ENCODE measurements at regions not wholly inside any gene's neighbourhood (a gene's known extent, or its start where the extent isn't known, plus 50 kb on each side); places are given as distances from the start of the nearest gene placed in this dataset.
"Not testable (repeated sequence)": the region's sequence is repeated elsewhere in the genome, so short reads cannot be mapped to it uniquely, and the experiment has no call there.

DNA sequence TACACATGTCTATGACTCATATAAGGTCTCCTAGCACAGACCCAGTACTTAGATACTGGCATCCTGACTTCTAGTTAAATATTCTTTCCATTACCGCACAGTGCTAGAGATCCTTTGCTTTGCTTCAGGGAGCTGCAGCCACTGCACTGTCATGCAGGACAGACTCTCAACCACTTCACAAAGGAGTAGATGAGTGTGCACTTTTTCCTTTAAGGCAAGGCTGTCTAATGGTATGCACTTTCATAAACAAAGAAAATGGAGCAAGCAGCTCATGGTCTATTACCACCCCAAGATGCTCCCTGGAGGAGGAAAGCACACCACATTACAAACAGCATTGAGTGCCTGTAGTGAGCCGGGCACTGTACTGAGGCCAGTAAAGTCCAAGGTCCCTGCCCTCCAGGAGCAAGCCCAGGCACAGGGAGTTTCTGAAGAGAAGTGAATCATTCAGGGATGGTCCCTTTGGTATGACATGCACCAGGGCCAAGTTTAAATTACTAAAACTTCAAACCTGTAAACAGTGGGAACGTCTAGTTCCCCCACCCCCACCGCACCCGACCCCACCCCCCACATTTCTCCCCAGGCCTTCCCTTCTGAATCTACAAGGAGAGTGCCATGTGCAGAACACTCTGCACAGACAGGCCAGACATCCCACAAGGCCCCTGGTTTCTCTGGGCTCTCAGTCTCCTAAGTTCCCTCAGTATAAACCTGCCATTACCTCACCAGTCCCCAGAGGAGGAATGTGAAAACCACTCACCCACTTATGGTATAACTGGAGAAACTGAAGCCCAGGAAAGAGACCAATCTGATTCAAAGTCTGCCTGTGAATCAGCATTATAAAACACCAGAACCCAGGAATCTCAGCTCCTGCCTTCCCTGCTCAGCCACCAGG lies 107.8 kb upstream of the BCL6 start:
- no peak for DNase-seq (ENCODE audit: low spot score)

DNA sequence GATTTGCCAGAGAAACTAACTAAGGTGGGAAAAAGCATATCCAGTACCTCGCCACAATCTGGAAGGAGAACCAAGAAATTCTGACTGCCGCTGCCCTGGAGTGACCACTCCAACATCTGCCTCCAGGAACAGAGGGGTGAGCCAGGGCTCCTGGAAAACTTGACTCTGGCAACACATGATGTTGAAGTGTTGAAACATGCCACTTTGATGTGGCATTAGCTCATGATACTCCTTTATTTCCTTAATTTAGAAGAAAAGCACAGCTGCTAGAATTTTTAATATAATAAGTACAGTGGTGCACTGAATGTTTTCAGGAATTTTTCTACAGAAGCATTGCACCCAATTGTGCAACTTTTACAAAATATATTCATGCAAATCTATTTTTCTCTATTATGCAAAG lies 109.9 kb upstream of the BCL6 start:
- DNase-seq (ENCODE audit: low spot score), result no peak

DNA sequence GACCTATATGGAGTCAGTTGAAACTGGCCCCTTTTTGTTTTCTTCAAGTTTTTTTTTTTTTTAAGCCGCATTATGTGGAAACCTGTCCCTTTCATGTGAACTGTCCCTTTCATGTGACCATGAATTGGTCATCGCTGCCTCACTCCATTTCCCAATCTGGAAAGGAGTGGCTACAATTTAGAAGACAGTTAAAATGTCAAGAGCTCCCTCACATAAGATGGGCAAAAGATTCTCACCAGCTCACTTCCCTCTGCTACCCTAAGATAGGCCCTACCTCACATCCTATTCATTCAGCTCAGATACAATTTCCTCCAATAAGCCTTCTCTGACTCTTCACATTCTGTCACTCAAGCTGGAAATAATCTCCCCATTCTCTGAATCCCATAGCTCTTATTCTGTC lies 111.3 kb upstream of the BCL6 start:
- no peak for DNase-seq (ENCODE audit: low spot score)

DNA sequence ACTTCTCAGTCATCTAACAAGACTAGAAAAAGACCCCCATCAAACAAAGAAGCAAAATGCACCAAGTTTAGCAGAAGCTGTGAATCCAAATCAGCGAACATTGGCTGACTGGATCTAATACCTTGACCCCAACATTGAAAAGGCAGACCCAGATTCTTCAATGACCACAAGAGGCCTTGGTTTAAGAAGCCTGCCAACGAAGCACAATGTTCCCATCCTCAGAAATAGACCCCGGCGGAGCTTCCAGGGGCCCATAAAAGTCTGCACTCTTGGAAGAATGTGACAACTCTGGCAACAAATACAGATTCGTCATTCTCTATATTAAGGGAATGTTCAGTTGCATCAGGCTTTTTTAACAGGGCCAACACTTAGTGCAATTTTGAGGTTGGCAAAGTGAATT lies 112.8 kb upstream of the BCL6 start:
- DNase-seq (ENCODE audit: low spot score), result no peak

DNA sequence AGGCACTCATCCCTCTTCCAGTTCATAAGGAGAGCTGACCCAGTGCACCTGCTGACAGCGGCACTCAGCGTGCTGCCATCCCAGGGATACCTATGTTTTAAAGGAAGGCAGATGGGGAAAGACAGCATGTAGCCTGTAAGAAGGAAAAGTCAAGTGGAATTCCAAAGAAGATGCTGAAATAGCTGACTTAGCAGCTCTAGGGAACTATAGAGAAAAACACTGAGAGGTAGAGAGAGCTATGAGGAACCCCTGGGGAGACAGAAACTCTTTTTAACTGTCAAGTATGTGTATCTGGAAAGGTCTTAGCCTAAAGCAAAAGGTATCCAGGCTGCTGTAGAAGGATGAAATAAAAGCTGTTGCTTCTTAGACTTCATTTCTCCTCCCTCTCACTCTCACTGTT lies 113.4 kb upstream of the BCL6 start:
- no peak for DNase-seq (ENCODE audit: low spot score)

DNA sequence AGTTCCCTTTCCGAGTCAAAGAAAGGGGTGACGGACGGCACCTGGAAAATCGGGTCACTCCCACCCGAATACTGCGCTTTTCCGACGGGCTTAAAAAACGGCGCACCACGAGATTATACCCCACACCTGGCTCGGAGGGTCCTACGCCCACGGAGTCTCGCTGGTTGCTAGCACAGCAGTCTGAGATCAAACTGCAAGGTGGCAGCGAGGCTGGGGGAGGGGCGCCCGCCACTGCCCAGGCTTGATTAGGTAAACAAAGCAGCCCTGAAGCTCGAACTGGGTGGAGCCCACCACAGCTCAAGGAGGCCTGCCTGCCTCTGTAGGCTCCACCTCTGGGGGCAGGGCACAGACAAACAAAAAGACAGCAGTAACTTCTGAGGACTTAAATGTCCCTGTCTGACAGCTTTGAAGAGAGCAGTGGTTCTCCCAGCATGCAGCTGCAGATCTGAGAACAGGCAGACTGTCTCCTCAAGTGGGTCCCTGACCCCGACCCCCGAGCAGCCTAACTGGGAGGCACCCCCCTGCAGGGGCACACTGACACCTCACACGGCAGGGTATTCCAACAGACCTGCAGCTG lies 117.5 kb upstream of the BCL6 start:
- not testable (repeated sequence) for DNase-seq (ENCODE audit: low spot score)

DNA sequence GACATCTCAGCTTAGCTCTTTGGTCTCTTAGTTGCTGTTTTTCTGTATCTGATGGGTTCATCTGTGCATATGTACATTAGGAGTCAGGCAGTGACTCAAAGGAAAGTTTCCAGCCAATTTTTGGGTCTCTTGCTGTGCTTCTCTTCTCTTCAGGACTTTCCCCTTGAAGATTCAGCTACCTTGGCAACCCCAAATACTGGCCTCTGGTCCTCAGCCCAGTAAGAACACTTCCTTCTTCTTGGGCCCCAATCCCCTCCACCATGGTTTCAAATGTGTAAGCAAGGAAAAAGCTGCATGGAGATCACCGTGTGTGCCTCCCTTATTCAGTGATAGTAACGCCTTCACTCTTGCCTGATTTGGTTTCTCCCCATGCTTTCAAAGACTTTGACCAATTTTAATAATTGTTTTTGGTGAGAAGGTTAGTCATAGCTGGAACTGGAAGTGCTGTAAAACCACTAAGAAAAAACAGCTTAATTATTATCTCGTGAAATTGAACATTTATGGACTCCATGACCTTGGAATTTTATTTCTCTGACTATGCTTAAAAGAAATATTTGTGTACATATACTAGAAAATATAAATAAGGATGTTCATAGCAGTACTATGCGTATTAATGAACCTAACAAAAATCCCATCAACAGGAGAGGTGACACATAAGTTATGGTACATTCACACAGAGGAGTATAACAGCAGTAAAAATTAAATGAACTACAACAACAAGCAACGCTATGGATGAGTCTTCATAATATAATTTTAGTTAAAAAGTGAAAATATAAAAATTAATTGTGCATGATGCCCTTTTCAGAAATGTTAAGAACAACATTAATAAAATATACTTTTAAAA lies 125.3 kb upstream of the BCL6 start:
- no peak for DNase-seq (ENCODE audit: low spot score)

DNA sequence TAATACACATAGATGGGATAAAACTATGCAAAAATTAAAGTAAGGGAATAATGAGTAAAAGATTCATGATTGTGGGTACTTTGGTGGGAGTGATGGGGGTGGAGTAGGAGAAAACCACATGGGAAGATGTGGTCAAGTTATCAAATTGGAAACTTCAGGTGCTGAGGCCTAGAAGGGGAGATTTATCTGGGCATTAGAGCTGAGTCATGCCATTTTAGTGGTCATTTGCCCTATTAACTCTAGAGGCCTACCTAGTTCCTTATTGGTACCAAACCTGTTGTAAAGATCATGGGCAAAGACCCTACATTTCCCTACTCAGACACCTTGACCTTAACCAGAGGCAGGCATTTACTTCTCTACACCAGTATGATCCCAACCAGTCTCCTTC lies 125.9 kb upstream of the BCL6 start:
- DNase-seq (ENCODE audit: low spot score), result no peak

DNA sequence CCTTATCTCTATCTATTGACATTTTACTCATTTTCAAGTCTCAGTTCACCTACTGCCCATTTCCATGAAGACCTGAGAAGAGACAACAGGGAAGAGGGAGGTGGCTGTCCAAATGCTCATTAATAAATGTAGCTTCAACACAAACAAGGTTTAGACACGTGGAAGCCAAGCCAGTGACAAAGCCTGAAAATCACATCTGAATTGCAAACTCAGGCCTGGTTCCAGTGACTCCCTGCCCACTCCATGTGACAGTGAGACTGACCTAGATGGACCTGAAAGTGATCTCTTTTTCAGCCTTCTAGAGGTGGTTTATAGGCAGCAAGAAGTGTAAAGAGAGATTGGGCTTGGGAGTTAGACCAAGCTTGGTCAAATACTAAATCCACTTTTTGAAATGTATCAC lies 126.6 kb upstream of the BCL6 start:
- no peak for DNase-seq (ENCODE audit: low spot score)

DNA sequence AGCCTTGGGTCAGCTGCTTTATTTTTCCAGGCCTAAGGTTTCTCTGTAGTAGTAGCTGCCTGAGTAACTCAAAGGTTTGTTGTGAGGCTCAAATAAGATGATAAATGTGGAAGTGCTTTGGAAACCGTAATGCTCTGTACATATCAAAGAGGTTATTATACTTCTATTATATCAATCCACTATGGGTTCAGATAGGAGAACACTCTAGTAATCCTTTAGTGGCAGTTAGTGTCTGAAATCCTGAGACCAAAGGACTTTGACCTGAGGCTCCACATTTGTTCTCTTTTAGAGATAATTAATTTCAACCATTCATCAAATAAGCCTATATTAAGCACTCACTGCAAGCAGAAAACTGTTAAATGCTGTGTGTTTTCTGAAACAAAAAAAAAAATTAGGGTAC lies 128.6 kb upstream of the BCL6 start:
- no peak for DNase-seq (ENCODE audit: low spot score)

DNA sequence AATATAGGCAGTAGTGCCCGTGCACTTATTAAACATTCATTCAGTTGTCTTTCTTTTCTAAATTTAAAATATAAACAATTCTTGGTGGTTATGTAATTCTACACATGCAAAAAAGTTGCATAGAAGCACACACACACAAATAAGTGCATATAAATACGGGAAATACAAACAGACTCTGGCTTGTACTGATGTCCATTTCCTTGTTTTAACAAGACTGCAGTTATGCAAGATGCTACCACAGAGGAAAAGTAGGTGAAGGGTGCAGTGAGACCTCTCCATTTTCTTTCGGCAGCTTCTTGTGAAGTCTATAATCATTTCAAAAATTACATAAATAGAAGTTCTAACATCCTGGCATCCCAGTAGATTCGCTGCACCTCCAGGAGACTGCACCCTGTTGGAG lies 130.6 kb upstream of the BCL6 start:
- DNase-seq (ENCODE audit: low spot score), result no peak

DNA sequence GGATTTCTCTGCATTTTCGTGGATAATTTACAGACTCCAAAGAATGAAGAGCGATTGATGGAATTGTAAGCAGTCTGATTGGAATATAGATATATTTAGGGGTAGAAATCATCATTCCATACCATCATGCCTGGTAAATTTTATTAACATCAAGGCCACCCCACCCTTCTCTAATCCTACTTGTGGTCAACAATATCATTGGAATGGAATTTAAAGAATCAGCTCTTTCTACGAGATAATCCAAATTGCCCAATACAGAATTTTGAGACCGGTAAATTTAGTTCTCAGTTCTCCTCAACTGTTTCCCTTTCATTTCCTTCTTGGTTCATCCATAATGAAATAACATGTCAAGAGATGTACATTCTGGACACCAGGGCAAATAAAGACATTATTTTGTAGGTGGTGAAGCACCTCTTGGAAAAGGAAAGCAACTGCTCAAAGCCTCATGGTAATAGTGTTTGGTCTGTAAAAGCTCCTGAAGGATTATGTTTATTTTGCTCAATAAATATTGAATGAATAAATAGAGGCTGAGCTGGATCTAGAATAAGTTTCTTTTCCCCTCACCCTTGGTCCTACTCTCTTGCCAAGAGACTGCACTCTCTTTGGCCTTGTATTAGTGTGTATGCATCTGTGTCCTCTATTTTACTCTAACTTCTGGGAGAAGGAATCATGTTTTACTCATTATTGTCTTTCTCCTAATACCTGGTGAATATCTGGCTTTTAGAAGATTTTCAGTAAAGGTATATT lies 133.7 kb upstream of the BCL6 start:
- no peak for DNase-seq (ENCODE audit: low spot score)

DNA sequence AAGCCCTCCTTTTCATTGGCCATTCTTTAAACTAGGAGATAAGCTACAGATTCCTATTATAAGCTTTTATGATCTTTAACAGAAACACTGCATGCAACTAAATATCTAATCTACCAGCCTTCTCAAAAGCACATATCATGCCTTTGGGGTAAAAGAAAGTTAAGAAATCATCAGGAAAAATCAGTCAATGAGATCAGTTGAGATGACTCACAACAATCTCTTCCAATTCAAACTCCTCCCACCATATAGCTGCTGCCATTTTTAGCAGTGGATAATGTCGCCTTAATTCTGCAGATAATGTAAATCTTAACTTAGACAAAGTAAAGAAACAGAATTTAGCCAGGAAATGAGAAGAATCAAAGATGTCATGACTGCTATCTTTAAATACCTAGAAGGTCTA lies 135.2 kb upstream of the BCL6 start:
- DNase-seq (ENCODE audit: low spot score), result no peak

DNA sequence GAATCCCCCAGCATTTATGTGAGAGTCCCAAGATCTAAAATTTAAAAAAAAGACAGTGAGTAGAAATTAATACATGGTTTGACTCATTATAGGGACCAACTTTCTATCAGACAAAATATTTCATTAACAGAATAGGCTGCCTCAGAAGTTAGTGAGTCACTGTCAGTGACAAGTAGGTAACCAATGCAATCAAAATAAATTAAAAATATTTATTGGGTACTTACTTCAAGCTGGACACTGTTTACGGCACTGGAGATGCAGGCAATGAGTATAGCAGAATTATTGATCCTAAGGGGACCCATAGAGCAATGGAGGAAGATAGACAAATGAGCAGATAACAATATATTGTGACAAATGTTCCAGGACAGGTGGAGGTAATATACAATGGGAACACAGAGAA lies 135.6 kb upstream of the BCL6 start:
- DNase-seq (ENCODE audit: low spot score), result no peak

DNA sequence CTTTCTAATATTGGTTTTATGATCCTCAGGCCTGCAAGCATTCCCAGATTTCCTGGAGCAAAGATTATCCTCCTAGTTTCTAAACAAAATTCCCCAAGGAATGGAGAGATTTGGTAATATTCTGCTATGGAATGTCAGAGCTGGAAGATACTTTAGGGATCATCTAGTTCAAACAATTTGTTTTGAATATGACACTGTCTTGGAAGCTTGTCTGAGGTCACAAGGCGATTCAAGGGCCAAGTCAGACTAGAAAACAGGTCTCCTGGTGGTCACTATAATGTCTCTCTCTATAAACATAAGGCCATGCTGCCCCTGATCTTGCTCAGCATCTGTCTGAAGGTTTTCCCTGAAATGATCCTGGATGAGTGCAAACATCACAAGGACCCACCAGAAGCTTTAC lies 143.4 kb upstream of the BCL6 start:
- no peak for DNase-seq (ENCODE audit: low spot score)

DNA sequence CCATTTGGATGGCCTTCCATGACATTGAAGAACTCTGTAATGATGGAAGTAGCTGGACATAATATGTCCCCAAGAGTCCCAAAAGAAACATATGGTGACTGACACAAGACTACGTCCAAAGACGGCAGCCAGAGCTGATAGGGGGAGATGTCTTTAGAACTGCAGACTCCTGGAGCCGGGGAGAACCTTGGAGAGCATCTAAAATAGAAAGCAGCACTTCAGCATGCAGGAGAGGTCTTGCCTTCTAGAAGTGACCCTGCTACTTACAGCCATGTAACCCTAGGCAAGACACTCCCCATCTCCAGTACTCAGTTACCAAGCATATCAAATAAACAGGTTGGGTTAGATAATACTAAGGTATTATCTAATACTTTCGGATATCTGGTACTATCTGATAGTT lies 143.8 kb upstream of the BCL6 start:
- DNase-seq (ENCODE audit: low spot score), result no peak

DNA sequence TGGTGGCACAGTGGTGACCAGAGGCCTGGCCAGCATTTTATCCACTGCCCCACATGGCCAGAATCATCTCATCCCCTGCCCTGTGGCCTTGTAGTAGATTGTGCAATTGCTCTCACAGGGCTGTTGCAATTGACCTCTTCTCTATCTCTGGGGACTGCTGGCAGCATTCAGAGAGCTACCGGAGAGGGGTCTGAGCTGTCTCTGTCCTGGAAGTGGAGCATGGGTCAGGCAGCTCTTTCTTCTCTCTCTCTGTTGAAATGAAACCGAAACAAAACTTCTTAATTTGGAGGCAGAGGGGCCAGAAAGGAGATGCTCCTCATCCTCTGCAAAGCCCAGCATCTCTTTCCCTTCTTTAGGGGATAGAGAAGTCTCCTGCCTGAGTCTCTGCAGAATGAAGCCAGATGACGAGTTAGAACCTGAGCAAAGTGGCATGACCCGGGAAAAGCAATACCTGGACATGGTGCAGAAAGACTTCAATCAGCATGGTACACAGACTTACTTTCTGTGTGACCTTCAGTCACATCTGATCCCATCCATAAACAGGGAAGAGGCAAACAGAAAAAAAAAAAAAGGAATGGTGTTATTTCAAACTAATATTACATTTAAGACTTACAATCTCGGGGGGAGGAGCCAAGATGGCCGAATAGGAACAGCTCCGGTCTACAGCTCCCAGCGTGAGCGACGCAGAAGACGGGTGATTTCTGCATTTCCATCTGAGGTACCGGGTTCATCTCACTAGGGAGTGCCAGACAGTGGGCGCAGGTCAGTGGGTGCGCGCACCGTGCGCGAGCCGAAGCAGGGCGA lies 144.5 kb upstream of the BCL6 start:
- DNase-seq (ENCODE audit: low spot score), result no peak

DNA sequence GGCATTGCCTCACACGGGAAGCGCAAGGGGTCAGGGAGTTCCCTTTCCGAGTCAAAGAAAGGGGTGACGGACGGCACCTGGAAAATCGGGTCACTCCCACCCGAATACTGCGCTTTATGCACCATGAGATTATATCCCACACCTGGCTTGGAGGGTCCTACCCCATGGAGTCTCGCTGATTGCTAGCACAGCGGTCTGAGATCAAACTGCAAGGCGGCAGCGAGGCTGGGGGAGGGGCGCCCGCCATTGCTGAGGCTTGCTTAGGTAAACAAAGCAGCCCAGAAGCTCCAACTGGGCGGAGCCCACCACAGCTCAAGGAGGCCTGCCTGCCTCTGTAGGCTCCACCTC lies 145.1 kb upstream of the BCL6 start:
- not testable (repeated sequence) for DNase-seq (ENCODE audit: low spot score)

DNA sequence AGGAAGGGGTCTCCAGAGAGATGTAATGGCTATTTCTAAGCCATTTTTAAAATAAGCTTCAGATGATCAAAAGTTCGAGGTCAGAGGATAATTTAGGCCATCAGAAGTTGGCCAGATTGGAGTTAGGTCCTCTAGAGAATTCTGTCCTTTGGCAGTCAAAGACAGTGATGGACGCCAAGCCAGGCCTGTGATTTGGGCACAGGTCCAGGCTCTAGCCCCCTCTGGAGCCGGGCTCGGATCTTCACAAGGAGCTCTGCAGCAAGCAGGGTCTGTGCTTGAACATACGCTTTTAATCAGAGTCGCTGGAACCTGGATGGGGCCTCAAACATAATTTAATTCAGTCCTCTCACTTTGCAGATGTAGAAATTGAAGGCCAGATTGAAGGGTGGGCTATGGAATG lies 151.4 kb upstream of the BCL6 start:
- no peak for DNase-seq (ENCODE audit: low spot score)

DNA sequence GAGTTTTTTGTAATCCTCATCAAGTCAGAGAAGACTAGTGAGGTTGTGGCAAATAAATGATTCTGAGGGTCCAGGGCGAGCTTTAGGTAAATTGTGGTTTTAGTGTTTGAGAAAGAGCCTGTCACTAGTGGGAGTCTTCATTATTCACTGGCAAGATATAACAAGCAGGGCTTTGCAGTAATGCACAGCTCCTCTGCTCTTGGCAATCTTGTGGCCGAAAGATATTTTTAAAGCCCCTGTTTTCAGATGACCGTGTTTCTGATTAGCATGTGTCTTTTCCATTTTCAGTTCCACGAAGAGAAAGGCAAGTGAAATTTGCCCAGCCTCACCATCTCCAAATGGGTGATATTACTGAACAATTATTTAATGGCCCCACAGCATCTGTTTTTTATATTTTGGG lies 154.0 kb upstream of the BCL6 start:
- no peak for DNase-seq (ENCODE audit: low spot score)

DNA sequence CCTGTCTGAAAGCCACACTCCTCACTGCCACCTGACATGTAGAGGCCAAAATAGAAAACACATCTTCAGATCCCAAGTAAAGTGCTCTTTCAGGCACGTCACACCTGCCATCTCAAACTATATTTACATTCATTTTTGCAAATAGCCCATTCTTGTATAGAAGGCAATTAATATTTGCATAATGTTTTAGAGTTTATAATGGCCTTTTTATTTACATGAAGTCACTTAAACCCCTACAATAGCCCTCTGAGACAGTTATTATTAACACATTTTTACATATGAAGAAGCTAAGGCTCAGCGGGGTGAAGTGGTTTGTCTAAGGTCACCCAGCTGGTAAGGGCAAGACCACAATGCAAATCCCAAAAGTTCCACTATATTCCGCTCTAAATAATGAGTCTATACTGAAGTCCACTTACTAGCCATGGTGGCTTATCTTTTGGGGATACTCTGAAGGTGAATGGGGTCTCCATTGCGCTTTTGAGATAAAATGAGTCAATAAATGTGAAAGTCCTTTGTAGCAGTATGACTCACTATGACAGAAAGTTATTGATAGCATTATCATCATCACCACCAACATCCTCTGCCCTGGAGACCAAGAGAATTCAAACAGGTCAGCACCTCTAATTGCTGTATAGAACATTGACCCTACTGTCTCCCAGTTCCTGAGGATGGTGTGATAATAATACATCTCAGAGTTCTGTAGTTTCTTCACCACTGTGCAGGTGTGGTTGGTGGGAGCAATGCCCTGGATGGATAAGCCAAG lies 155.9 kb upstream of the BCL6 start:
- peak; percentile 78 for DNase-seq (ENCODE audit: low spot score)

Data from NAMALWA (cell line).